ENCODE measurements at regions not wholly inside any gene's neighbourhood (a gene's known extent, or its start where the extent isn't known, plus 50 kb on each side); places are given as distances from the start of the nearest gene placed in this dataset.
"Not testable (repeated sequence)": the region's sequence is repeated elsewhere in the genome, so short reads cannot be mapped to it uniquely, and the experiment has no call there.

GRCh38 chr4:170887396-170887795 is 797.6 kb upstream of the AADAT start:
- Histone ChIP-seq H3K36me3 (ENCODE audit: insufficient read depth, low read length) (no peaks in the 10 kb centered on the region), H3K79me2 (ENCODE audit: insufficient read depth, low read length) (no peaks in the 10 kb centered on the region), H3K27ac (ENCODE audit: low read depth, low read length) (no peak overlapping the region), H3K4me1 (ENCODE audit: insufficient read depth, low read length) (no peaks in the 10 kb centered on the region), H2AFZ (ENCODE audit: low read depth, low read length) (peak overlapping the region; percentile 16), H3K9me3 (ENCODE audit: insufficient read depth, low read depth, low read length) (no peaks in the 10 kb centered on the region), H3K4me3 (ENCODE audit: insufficient read depth, low read depth, low read length) (no peak overlapping the region), H3K4me2 (ENCODE audit: low read length) (no peak overlapping the region), H3K9ac (ENCODE audit: low read length) (no peak overlapping the region), H3K27me3 (ENCODE audit: insufficient read depth, low read length) (no peaks in the 10 kb centered on the region), H4K20me1 (ENCODE audit: insufficient read depth, low read length) (no peaks in the 10 kb centered on the region)
- Mint-ChIP-seq H3K4me1 (ENCODE audit: low read depth, unreplicated experiment) (peaks cover 8% of the 10 kb centered on the region), H3K27me3 (ENCODE audit: low read depth, unreplicated experiment) (no peaks in the 10 kb centered on the region), H3K9me3 (ENCODE audit: unreplicated experiment) (peaks cover 1% of the 10 kb centered on the region), H3K36me3 (ENCODE audit: low read depth, unreplicated experiment) (no peaks in the 10 kb centered on the region), H3K27ac (ENCODE audit: unreplicated experiment) (peak overlapping the region; percentile 50), H3K4me3 (ENCODE audit: unreplicated experiment) (no peak overlapping the region)
- DNase-seq (ENCODE audit: low read depth) = no peak
- no peak for FAIRE-seq
- TF ChIP-seq EZH2 (IDR thresholded peaks at IDR 0.05; ENCODE audit: insufficient read depth, low read length) (no peak), CTCF (IDR thresholded peaks at IDR 0.05; ENCODE audit: insufficient read depth, low read depth, low read length) (no peak)

GRCh38 chr4:170884969-170885570 is 795.3 kb upstream of the AADAT start:
- H3K79me2 ChIP-seq (ENCODE audit: insufficient read depth, low read length) = no peaks in the 10 kb centered on the region
- H3K36me3 Mint-ChIP-seq (ENCODE audit: low read depth, unreplicated experiment) = no peaks in the 10 kb centered on the region
- FAIRE-seq (no peak), DNase-seq (ENCODE audit: low read depth) (no peak)
- H3K9me3 ChIP-seq (ENCODE audit: insufficient read depth, low read depth, low read length) = no peaks in the 10 kb centered on the region
- no peak overlapping the region for H3K27ac ChIP-seq (ENCODE audit: low read depth, low read length)
- TF ChIP-seq EZH2 (IDR thresholded peaks at IDR 0.05; ENCODE audit: insufficient read depth, low read length) = no peak
- no peak for TF ChIP-seq CTCF (IDR thresholded peaks at IDR 0.05; ENCODE audit: insufficient read depth, low read depth, low read length)
- H3K4me1 ChIP-seq (ENCODE audit: insufficient read depth, low read length) = no peaks in the 10 kb centered on the region
- H3K27me3 Mint-ChIP-seq (ENCODE audit: low read depth, unreplicated experiment) = no peaks in the 10 kb centered on the region
- peaks cover 7% of the 10 kb centered on the region for H3K9me3 Mint-ChIP-seq (ENCODE audit: unreplicated experiment)
- H3K27ac Mint-ChIP-seq (ENCODE audit: unreplicated experiment) = no peak overlapping the region
- no peak overlapping the region for H3K4me3 ChIP-seq (ENCODE audit: insufficient read depth, low read depth, low read length)
- H3K4me1 Mint-ChIP-seq (ENCODE audit: low read depth, unreplicated experiment) = peaks cover 11% of the 10 kb centered on the region
- no peaks in the 10 kb centered on the region for H3K36me3 ChIP-seq (ENCODE audit: insufficient read depth, low read length)
- H2AFZ ChIP-seq (ENCODE audit: low read depth, low read length) = no peak overlapping the region
- no peak overlapping the region for H3K4me2 ChIP-seq (ENCODE audit: low read length)
- H4K20me1 ChIP-seq (ENCODE audit: insufficient read depth, low read length) = no peaks in the 10 kb centered on the region
- no peaks in the 10 kb centered on the region for H3K27me3 ChIP-seq (ENCODE audit: insufficient read depth, low read length)
- no peak overlapping the region for H3K4me3 Mint-ChIP-seq (ENCODE audit: unreplicated experiment)
- H3K9ac ChIP-seq (ENCODE audit: low read length) = no peak overlapping the region

- not testable (repeated sequence) for H3K36me3 ChIP-seq (ENCODE audit: insufficient read depth, low read length); H3K36me3 Mint-ChIP-seq (ENCODE audit: low read depth, unreplicated experiment); H3K4me1 Mint-ChIP-seq (ENCODE audit: low read depth, unreplicated experiment); H3K79me2 ChIP-seq (ENCODE audit: insufficient read depth, low read length); H3K27ac Mint-ChIP-seq (ENCODE audit: unreplicated experiment); H3K27ac ChIP-seq (ENCODE audit: low read depth, low read length); DNase-seq (ENCODE audit: low read depth); H4K20me1 ChIP-seq (ENCODE audit: insufficient read depth, low read length); H3K27me3 Mint-ChIP-seq (ENCODE audit: low read depth, unreplicated experiment); H3K4me1 ChIP-seq (ENCODE audit: insufficient read depth, low read length); H3K9ac ChIP-seq (ENCODE audit: low read length); H3K9me3 Mint-ChIP-seq (ENCODE audit: unreplicated experiment); H3K9me3 ChIP-seq (ENCODE audit: insufficient read depth, low read depth, low read length); H3K4me3 Mint-ChIP-seq (ENCODE audit: unreplicated experiment); H3K27me3 ChIP-seq (ENCODE audit: insufficient read depth, low read length); FAIRE-seq; H2AFZ ChIP-seq (ENCODE audit: low read depth, low read length); H3K4me2 ChIP-seq (ENCODE audit: low read length); H3K4me3 ChIP-seq (ENCODE audit: insufficient read depth, low read depth, low read length)
Observed at GRCh38 chr4:170881646-170882045, 791.9 kb upstream of the AADAT start.

Measured in astrocyte (in vitro differentiated cells and primary cell).